ENCODE measurements at regions not wholly inside any gene's neighbourhood (a gene's known extent, or its start where the extent isn't known, plus 50 kb on each side); places are given as distances from the start of the nearest gene placed in this dataset.

DNA sequence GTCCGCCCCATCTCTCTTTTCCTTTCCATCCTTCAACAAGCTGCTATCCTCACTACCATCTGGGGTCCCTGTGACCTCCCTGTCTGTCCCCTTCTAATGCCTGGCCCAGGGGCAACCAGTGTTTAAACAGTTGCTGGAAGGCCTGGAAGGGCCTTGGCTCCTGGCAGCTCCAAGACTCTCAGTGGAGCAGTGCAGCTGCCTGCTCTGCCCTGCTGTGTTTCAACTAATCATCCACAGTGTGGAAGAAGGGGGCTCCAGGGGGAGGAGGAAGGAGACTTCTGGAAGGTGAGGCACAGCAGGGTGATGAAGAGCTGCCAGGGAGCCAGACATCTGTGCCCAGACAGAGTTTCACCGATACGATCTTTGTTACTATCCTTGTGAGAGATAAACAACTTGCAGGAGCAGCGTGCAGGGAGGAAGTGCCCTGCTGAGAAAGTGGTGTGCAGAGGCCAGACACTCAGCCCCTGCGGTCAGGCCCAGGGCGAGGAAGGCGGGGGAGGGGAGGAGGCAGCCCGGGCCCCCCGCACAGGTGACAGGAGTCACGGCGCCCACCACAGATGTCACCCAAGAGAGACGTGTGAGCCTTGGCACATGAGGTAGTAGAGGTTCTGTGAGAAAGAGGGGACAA lies 1061.8 kb downstream of the BCL11B start:
- Mint-ChIP-seq H3K4me3 (ENCODE audit: unreplicated experiment) (no peak overlapping the region), H3K27me3 (ENCODE audit: insufficient read depth, unreplicated experiment) (peaks cover 8% of the 10 kb centered on the region), H3K27ac (ENCODE audit: unreplicated experiment) (no peak overlapping the region), H3K4me1 (ENCODE audit: low read depth, unreplicated experiment) (no peaks in the 10 kb centered on the region), H3K9me3 (ENCODE audit: unreplicated experiment) (no peaks in the 10 kb centered on the region), H3K36me3 (ENCODE audit: insufficient read depth, unreplicated experiment) (no peaks in the 10 kb centered on the region)
- Histone ChIP-seq H3K36me3 (ENCODE audit: control insufficient read depth, insufficient read depth, low read length) (no peaks in the 10 kb centered on the region), H3K27me3 (replicated peaks; ENCODE audit: control insufficient read depth, insufficient read depth, low read length) (no peaks in the 10 kb centered on the region), H3K9me3 (no peaks in the 10 kb centered on the region), H3K4me3 (ENCODE audit: low read depth, low read length) (no peak overlapping the region), H3K4me1 (no peaks in the 10 kb centered on the region)
- ChIA-PET POLR2A (no interaction called here), CTCF (no interaction called here)
- no TSS peak for BruUV-seq (replicated peaks)
- no peak for DNase-seq
- TF ChIP-seq, protein P1, sequence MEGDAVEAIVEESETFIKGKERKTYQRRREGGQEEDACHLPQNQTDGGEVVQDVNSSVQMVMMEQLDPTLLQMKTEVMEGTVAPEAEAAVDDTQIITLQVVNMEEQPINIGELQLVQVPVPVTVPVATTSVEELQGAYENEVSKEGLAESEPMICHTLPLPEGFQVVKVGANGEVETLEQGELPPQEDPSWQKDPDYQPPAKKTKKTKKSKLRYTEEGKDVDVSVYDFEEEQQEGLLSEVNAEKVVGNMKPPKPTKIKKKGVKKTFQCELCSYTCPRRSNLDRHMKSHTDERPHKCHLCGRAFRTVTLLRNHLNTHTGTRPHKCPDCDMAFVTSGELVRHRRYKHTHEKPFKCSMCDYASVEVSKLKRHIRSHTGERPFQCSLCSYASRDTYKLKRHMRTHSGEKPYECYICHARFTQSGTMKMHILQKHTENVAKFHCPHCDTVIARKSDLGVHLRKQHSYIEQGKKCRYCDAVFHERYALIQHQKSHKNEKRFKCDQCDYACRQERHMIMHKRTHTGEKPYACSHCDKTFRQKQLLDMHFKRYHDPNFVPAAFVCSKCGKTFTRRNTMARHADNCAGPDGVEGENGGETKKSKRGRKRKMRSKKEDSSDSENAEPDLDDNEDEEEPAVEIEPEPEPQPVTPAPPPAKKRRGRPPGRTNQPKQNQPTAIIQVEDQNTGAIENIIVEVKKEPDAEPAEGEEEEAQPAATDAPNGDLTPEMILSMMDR (IDR thresholded peaks at IDR 0.05; ENCODE audit: insufficient read depth in 1 of 2, low read depth in 1 of 2, low read length in 1 of 2, severe bottlenecking in 1 of 2, unreplicated experiment in 1 of 2), result no peak
- intact Hi-C loops (cut with micrococcal nuclease; ENCODE audit: unreplicated experiment), result no loop called here

DNA sequence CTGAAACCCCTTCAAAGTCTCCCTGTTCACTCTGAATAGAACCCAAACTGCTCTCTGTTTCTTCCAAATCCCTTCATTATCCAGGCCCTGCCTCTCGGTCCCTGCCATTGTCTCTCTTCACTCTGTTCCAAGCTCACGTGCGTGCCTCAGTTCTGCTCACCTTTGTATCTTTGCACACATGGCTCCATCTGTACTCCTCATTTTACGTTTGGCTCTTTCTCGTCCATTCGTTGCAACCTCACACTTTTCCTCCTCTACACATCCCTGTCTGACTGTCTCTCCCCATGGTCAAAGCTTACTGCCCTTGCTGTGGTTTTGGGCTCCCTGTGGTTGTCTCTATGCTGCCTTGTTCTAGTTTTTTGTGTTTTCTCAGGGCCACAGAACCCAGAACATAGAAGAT lies 1054.5 kb downstream of the BCL11B start:
- H3K36me3 ChIP-seq (ENCODE audit: control insufficient read depth, insufficient read depth, low read length), result no peaks in the 10 kb centered on the region
- H3K4me3 Mint-ChIP-seq (ENCODE audit: unreplicated experiment), result no peak overlapping the region
- H3K9me3 ChIP-seq, result no peaks in the 10 kb centered on the region
- intact Hi-C loops (cut with micrococcal nuclease; ENCODE audit: unreplicated experiment), result no loop called here
- no peak for DNase-seq
- H3K27ac Mint-ChIP-seq (ENCODE audit: unreplicated experiment), result no peak overlapping the region
- ChIA-PET CTCF (no interaction called here), POLR2A (no interaction called here)
- no peaks in the 10 kb centered on the region for H3K27me3 Mint-ChIP-seq (ENCODE audit: insufficient read depth, unreplicated experiment)
- H3K36me3 Mint-ChIP-seq (ENCODE audit: insufficient read depth, unreplicated experiment), result no peaks in the 10 kb centered on the region
- H3K4me3 ChIP-seq (ENCODE audit: low read depth, low read length), result no peak overlapping the region
- no TSS peak for BruUV-seq (replicated peaks)
- H3K4me1 Mint-ChIP-seq (ENCODE audit: low read depth, unreplicated experiment), result no peaks in the 10 kb centered on the region
- TF ChIP-seq, protein P1 (IDR thresholded peaks at IDR 0.05; ENCODE audit: insufficient read depth in 1 of 2, low read depth in 1 of 2, low read length in 1 of 2, severe bottlenecking in 1 of 2, unreplicated experiment in 1 of 2), result no peak
- no peaks in the 10 kb centered on the region for H3K27me3 ChIP-seq (replicated peaks; ENCODE audit: control insufficient read depth, insufficient read depth, low read length)
- H3K4me1 ChIP-seq, result no peaks in the 10 kb centered on the region
- H3K9me3 Mint-ChIP-seq (ENCODE audit: unreplicated experiment), result no peaks in the 10 kb centered on the region

DNA sequence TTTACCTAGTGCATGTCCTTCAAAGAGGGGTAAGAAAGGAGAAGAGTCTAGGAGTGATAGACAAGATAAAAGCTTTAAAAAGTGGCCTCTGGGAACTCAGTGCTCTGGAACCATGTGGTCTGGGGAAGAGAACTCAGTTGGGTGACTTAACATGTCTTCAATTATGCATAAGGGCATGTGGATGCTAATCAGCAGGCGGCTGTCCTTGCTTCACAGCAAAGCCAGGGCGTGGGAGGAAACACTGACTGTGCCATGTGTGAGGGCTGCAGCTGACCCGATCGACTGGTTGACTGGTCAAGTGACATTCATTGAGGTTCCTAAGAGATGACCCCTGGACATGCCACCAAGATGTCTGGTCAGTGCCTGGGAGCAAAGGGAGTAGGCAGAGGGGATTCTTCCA lies 1053.8 kb downstream of the BCL11B start:
- Mint-ChIP-seq H3K4me1 (ENCODE audit: low read depth, unreplicated experiment) (peaks cover 3% of the 10 kb centered on the region), H3K9me3 (ENCODE audit: unreplicated experiment) (no peaks in the 10 kb centered on the region), H3K4me3 (ENCODE audit: unreplicated experiment) (no peak overlapping the region), H3K27ac (ENCODE audit: unreplicated experiment) (no peak overlapping the region), H3K36me3 (ENCODE audit: insufficient read depth, unreplicated experiment) (no peaks in the 10 kb centered on the region), H3K27me3 (ENCODE audit: insufficient read depth, unreplicated experiment) (peaks cover 3% of the 10 kb centered on the region)
- POLR2A ChIA-PET, result no interaction called here
- no peak for DNase-seq
- CTCF ChIA-PET, result no interaction called here
- no peaks in the 10 kb centered on the region for H3K4me1 ChIP-seq
- H3K27me3 ChIP-seq (replicated peaks; ENCODE audit: control insufficient read depth, insufficient read depth, low read length), result no peaks in the 10 kb centered on the region
- no peak overlapping the region for H3K4me3 ChIP-seq (ENCODE audit: low read depth, low read length)
- H3K36me3 ChIP-seq (ENCODE audit: control insufficient read depth, insufficient read depth, low read length), result no peaks in the 10 kb centered on the region
- no TSS peak for BruUV-seq (replicated peaks)
- intact Hi-C loops (cut with micrococcal nuclease; ENCODE audit: unreplicated experiment), result no loop called here
- H3K9me3 ChIP-seq, result no peaks in the 10 kb centered on the region
- TF ChIP-seq, protein P1 (IDR thresholded peaks at IDR 0.05; ENCODE audit: insufficient read depth in 1 of 2, low read depth in 1 of 2, low read length in 1 of 2, severe bottlenecking in 1 of 2, unreplicated experiment in 1 of 2), result no peak

Measured in Caco-2 (cell line).